Esophagus muscularis mucosa (tissue), 4 donors: ENCODE measurements at regions not wholly inside any gene's neighbourhood (a gene's known extent, or its start where the extent isn't known, plus 50 kb on each side); places are given as distances from the start of the nearest gene placed in this dataset.
A peak's percentile ranks its signal among the peaks of the same experiment; 100 is the strongest.

Experiments used
- DNase-seq: peaks from one replicate; pipeline ENCODE4 v3.0.0-alpha.2; 2017; ENCODE audit errors: extremely low spot score
- H3K27ac ChIP-seq, 4 donors: fragments of 200-600 bp; sonication (generic); replicated peaks in 1 of 4; 1 replicate in 3 of 4; 2 replicates in 1 of 4; pipeline ENCODE4 v1.5.1; 2016 to 2019; ENCODE audit warnings: mild to moderate bottlenecking in 1 of 4
- H3K27me3 ChIP-seq, 4 donors: fragments of 200-600 bp; sonication (generic); one replicate each; pipeline versions ENCODE4 v1.5.1 to v1.6.0; 2016 to 2019
- H3K36me3 ChIP-seq, 4 donors: fragments of 200-600 bp; sonication (generic); one replicate each; pipeline ENCODE4 v1.5.1; 2016 to 2019
- H3K4me1 ChIP-seq, 4 donors: fragments of 200-600 bp; sonication (generic); one replicate each; pipeline ENCODE4 v1.5.1; 2016 to 2019
- H3K4me3 ChIP-seq, 4 donors: fragments of 200-600 bp; sonication (generic); 1 replicate in 2 of 4; 2 replicates in 2 of 4; pipeline ENCODE4 v1.5.1; 2016 to 2019; ENCODE audit warnings: mild to moderate bottlenecking in 4 of 4, moderate library complexity in 1 of 4
- H3K9me3 ChIP-seq, 4 donors: fragments of 200-600 bp; sonication (generic); 1 replicate in 3 of 4; 2 replicates in 1 of 4; pipeline ENCODE4 v1.5.1; 2016 to 2019
- CTCF ChIP-seq, 3 experiments: fragments of 200-600 bp in 2 of 3; fragments of 450-650 bp in 1 of 3; sonication (generic) in 2 of 3; IDR thresholded peaks; one replicate each; pipeline ENCODE4 v1.5.1; 2017 to 2019; ENCODE audit warnings: antibody characterized with exemption in 3 of 3, mild to moderate bottlenecking in 2 of 3, moderate library complexity in 1 of 3
- EP300 ChIP-seq: sonication (generic); formaldehyde crosslinking; IDR thresholded peaks from one replicate; pipeline ENCODE4 v1.6.1; 2017; ENCODE audit warnings: antibody characterized with exemption
- POLR2A ChIP-seq: fragments of 450-650 bp; IDR thresholded peaks from one replicate; pipeline ENCODE4 v1.6.1; 2017; ENCODE audit warnings: antibody characterized with exemption, moderate library complexity, mild to moderate bottlenecking, low read depth
- POLR2AphosphoS5 ChIP-seq, 2 donors: sonication (generic); formaldehyde crosslinking; IDR thresholded peaks; one replicate each; pipeline ENCODE4 v1.6.1; 2017; ENCODE audit warnings: antibody characterized with exemption in 2 of 2
- WGBS: methylation state at CpG from one replicate; pipeline ENCODE4 v1.1.5; 2018; 5-methylcytosine and 5-hydroxymethylcytosine counted together
- intact Hi-C: fragments of 100-400 bp; cut with DNase I; formaldehyde crosslinking; loops from one replicate; pipeline ENCODE4 v1.15.1; 2023

GRCh38 chr7:18387191-18387735 is 108.3 kb upstream of the HDAC9 start:
- 64% methylated on average over 2 of the region's 2 CpGs for WGBS

GRCh38 chr7:18390535-18390907 is 105.0 kb upstream of the HDAC9 start:
- H3K27ac ChIP-seq: peak overlapping the region; percentile 11 to 46 (median 34)
- intact Hi-C loops: no loop called here
- no peaks in the 10 kb centered on the region for H3K9me3 ChIP-seq
- no peaks in the 10 kb centered on the region for H3K36me3 ChIP-seq
- H3K4me3 ChIP-seq: no peak overlapping the region
- TF ChIP-seq POLR2AphosphoS5 (IDR thresholded peaks at IDR 0.05): no peak
- TF ChIP-seq POLR2A: no peak
- TF ChIP-seq EP300: no peak
- no peak for TF ChIP-seq CTCF (IDR thresholded peaks at IDR 0.05)
- H3K4me1 ChIP-seq: peaks cover 20 to 42% (median 31%) of the 10 kb centered on the region in 4 donors
- no peaks in the 10 kb centered on the region for H3K27me3 ChIP-seq
- DNase-seq: no peak
- 47% methylated on average over 3 of the region's 3 CpGs for WGBS

More at GRCh38 chr7:18387191-18387735, 108.3 kb upstream of the HDAC9 start:
- no peak for DNase-seq
- Histone ChIP-seq H3K27me3 (no peaks in the 10 kb centered on the region), H3K9me3 (no peaks in the 10 kb centered on the region), H3K4me1 (peaks cover 20 to 32% (median 23%) of the 10 kb centered on the region in 4 donors), H3K36me3 (no peaks in the 10 kb centered on the region), H3K27ac (no peak overlapping the region), H3K4me3 (no peak overlapping the region)
- intact Hi-C loops: no loop called here
- TF ChIP-seq CTCF (IDR thresholded peaks at IDR 0.05) (no peak), EP300 (no peak)

DNA sequence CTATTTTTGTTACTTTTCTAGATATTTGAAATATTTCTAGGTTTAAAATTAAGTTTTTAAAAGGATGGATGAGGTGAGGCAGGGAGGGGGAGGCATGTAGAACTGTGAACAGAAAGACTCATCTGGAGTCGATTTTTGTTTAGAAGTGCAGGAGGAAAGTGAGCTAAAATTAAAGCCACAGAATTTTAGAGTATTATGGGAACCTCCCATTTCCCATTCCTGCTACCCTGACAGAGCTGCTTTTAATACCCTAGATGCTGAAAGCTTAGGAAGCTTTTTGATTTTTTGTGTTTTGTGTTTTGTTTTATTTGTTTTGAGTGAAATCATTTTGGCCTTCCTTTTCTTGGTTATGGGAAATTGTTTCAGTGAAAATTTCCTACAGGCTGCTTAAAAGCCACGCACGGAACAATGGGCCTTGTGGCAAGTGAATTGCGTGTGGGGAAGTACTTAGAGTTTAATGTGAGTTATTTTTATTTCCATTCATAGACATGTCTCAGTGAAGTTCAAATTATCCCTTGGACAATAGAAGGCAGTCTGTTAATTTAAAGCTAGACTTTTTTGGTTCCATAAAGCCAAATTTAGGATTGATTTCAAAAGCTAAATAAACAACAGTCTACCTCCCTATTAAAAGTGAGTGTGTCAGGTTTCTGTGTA is 102.0 kb upstream of the HDAC9 start:
- TF ChIP-seq POLR2A: no peak
- 49% methylated on average over 4 of the region's 4 CpGs for WGBS
- H3K27ac ChIP-seq: no peak overlapping the region

GRCh38 chr7:18395868-18396267 is 99.7 kb upstream of the HDAC9 start:
- H3K27ac ChIP-seq: no peak overlapping the region
- no peaks in the 10 kb centered on the region for H3K27me3 ChIP-seq
- H3K9me3 ChIP-seq: no peaks in the 10 kb centered on the region
- DNase-seq: no peak
- intact Hi-C loops: no loop called here
- TF ChIP-seq POLR2AphosphoS5 (IDR thresholded peaks at IDR 0.05) (no peak), POLR2A (no peak), EP300 (no peak), CTCF (IDR thresholded peaks at IDR 0.05) (no peak)
- WGBS: 75% methylated on average over 1 of the region's 1 CpG
- peaks cover 0 to 16% (median 6%) of the 10 kb centered on the region in 4 donors for H3K4me1 ChIP-seq
- no peaks in the 10 kb centered on the region for H3K36me3 ChIP-seq
- no peak overlapping the region for H3K4me3 ChIP-seq

More for the DNA sequence above, 102.0 kb upstream of the HDAC9 start:
- intact Hi-C loops: no loop called here
- Histone ChIP-seq H3K9me3 (no peaks in the 10 kb centered on the region), H3K4me3 (no peak overlapping the region), H3K27me3 (no peaks in the 10 kb centered on the region), H3K4me1 (peaks cover 20 to 39% (median 28%) of the 10 kb centered on the region in 4 donors), H3K36me3 (no peaks in the 10 kb centered on the region)
- DNase-seq: no peak

- no peaks in the 10 kb centered on the region for H3K27me3 ChIP-seq
- no peak for DNase-seq
- H3K4me1 ChIP-seq: peaks cover 0 to 15% (median 5%) of the 10 kb centered on the region in 4 donors
- no peaks in the 10 kb centered on the region for H3K36me3 ChIP-seq
- no peaks in the 10 kb centered on the region for H3K9me3 ChIP-seq
- WGBS: 86% methylated on average over 5 of the region's 5 CpGs
- H3K4me3 ChIP-seq: no peak overlapping the region
- intact Hi-C loops: no loop called here
- TF ChIP-seq POLR2AphosphoS5 (IDR thresholded peaks at IDR 0.05) (no peak), EP300 (no peak), CTCF (IDR thresholded peaks at IDR 0.05) (no peak), POLR2A (no peak)
- no peak overlapping the region for H3K27ac ChIP-seq
Observed at GRCh38 chr7:18396953-18397352, 98.6 kb upstream of the HDAC9 start.
